Mesenchymal stem cell (in vitro differentiated cells and primary cell): ENCODE measurements at regions not wholly inside any gene's neighbourhood (a gene's known extent, or its start where the extent isn't known, plus 50 kb on each side); places are given as distances from the start of the nearest gene placed in this dataset.

Source experiments
- DNase-seq: peaks from one replicate; pipeline ENCODE4 v3.0.0-alpha.2; 2013
- H2AFZ ChIP-seq: one replicate; pipeline ENCODE4 v1.6.1; 2013; ENCODE audit warnings: low read depth, mild to moderate bottlenecking, control low read depth, inconsistent platforms, low read length, moderate library complexity
- H2AK5ac ChIP-seq: 2 replicates; pipeline ENCODE4 v1.6.1; 2013; ENCODE audit warnings: low read length, moderate library complexity, mild to moderate bottlenecking, inconsistent platforms; ENCODE audit not compliant: severe bottlenecking
- H2BK120ac ChIP-seq: one replicate; pipeline ENCODE4 v1.6.1; 2013; ENCODE audit warnings: low read depth, mild to moderate bottlenecking, inconsistent platforms, low read length, moderate library complexity
- H2BK12ac ChIP-seq, 2 experiments: one replicate each; pipeline ENCODE4 v1.6.1; 2013; ENCODE audit warnings: inconsistent platforms in 2 of 2, low read length in 2 of 2, mild to moderate bottlenecking in 2 of 2, moderate library complexity in 2 of 2, control low read depth in 1 of 2
- H2BK15ac ChIP-seq: one replicate; pipeline ENCODE4 v1.6.1; 2013; ENCODE audit warnings: mild to moderate bottlenecking, low read depth, inconsistent platforms; ENCODE audit not compliant: poor library complexity, severe bottlenecking
- H2BK5ac ChIP-seq: 2 replicates; pipeline ENCODE4 v1.6.1; 2013; ENCODE audit warnings: low read depth, mild to moderate bottlenecking, low read length, control low read depth, inconsistent platforms; ENCODE audit not compliant: poor library complexity, severe bottlenecking
- H3K14ac ChIP-seq, 2 experiments: one replicate each; pipeline ENCODE4 v1.6.1; 2013; ENCODE audit warnings: inconsistent platforms in 2 of 2, low read length in 2 of 2, control low read depth in 1 of 2, mild to moderate bottlenecking in 1 of 2, moderate library complexity in 1 of 2
- H3K18ac ChIP-seq, 2 experiments: one replicate each; pipeline ENCODE4 v1.6.1; 2013; ENCODE audit warnings: inconsistent platforms in 2 of 2, low read length in 2 of 2, control low read depth in 1 of 2, low read depth in 1 of 2, mild to moderate bottlenecking in 1 of 2
- H3K23ac ChIP-seq, 2 experiments: one replicate each; pipeline ENCODE4 v1.6.1; 2013; ENCODE audit warnings: inconsistent platforms in 2 of 2, low read length in 2 of 2, mild to moderate bottlenecking in 2 of 2, moderate library complexity in 2 of 2, control low read depth in 1 of 2
- H3K27ac ChIP-seq: 2 replicates; pipeline ENCODE4 v1.5.1; 2013; ENCODE audit warnings: mild to moderate bottlenecking, moderate library complexity, low read length, control low read depth, inconsistent platforms; ENCODE audit not compliant: poor library complexity, severe bottlenecking
- H3K27me3 ChIP-seq, 2 experiments: 2 replicates each; pipeline versions ENCODE4 v1.6.1 to v1.7.0; 2013; ENCODE audit warnings: low read length in 2 of 2, mild to moderate bottlenecking in 2 of 2, moderate library complexity in 2 of 2, control low read depth in 1 of 2, inconsistent platforms in 1 of 2; ENCODE audit not compliant: control insufficient read depth in 1 of 2, insufficient read depth in 1 of 2
- H3K36me3 ChIP-seq, 2 experiments: 2 replicates each; pipeline versions ENCODE4 v1.6.1 to v1.7.0; 2013; ENCODE audit warnings: low read length in 2 of 2, control low read depth in 1 of 2, inconsistent platforms in 1 of 2, low read depth in 1 of 2, mild to moderate bottlenecking in 1 of 2; ENCODE audit not compliant: insufficient read depth in 2 of 2, control insufficient read depth in 1 of 2
- H3K4ac ChIP-seq, 2 experiments: one replicate each; pipeline ENCODE4 v1.6.1; 2013; ENCODE audit warnings: inconsistent platforms in 2 of 2, low read length in 2 of 2, mild to moderate bottlenecking in 2 of 2, moderate library complexity in 2 of 2, control low read depth in 1 of 2, low read depth in 1 of 2
- H3K4me1 ChIP-seq: 2 replicates; pipeline ENCODE4 v1.6.1; 2013; ENCODE audit warnings: low read depth, low read length, control low read depth; ENCODE audit not compliant: control insufficient read depth, insufficient read depth
- H3K4me2 ChIP-seq: 2 replicates; pipeline ENCODE4 v1.6.1; 2013; ENCODE audit warnings: low read length, mild to moderate bottlenecking, inconsistent platforms; ENCODE audit not compliant: poor library complexity, severe bottlenecking
- H3K4me3 ChIP-seq, 2 experiments: 2 replicates each; pipeline versions ENCODE4 v1.5.1 to v1.7.0; 2013; ENCODE audit warnings: low read length in 2 of 2, mild to moderate bottlenecking in 2 of 2, control low read depth in 1 of 2, low read depth in 1 of 2; ENCODE audit not compliant: insufficient read depth in 1 of 2
- H3K79me1 ChIP-seq: replicated peaks from 2 replicates; pipeline ENCODE4 v1.6.1; 2013; ENCODE audit warnings: mild to moderate bottlenecking, control low read depth, low read length, inconsistent platforms; ENCODE audit not compliant: poor library complexity, severe bottlenecking
- H3K9ac ChIP-seq: 2 replicates; pipeline ENCODE4 v1.7.0; 2013; ENCODE audit warnings: mild to moderate bottlenecking, low read length, moderate library complexity
- H3K9me3 ChIP-seq: 2 replicates; pipeline ENCODE4 v1.7.0; 2013; ENCODE audit warnings: mild to moderate bottlenecking, low read length; ENCODE audit not compliant: control insufficient read depth
- H4K8ac ChIP-seq: one replicate; pipeline ENCODE4 v1.6.1; 2013; ENCODE audit warnings: inconsistent platforms, mild to moderate bottlenecking, low read length, moderate library complexity
- H4K91ac ChIP-seq: one replicate; pipeline ENCODE4 v1.6.1; 2013; ENCODE audit warnings: mild to moderate bottlenecking, low read length, inconsistent platforms
- WGBS: methylation state at CpG from one replicate; pipeline ENCODE4 v1.1.7; 2013; ENCODE audit warnings: mixed read lengths; 5-methylcytosine and 5-hydroxymethylcytosine counted together

DNA sequence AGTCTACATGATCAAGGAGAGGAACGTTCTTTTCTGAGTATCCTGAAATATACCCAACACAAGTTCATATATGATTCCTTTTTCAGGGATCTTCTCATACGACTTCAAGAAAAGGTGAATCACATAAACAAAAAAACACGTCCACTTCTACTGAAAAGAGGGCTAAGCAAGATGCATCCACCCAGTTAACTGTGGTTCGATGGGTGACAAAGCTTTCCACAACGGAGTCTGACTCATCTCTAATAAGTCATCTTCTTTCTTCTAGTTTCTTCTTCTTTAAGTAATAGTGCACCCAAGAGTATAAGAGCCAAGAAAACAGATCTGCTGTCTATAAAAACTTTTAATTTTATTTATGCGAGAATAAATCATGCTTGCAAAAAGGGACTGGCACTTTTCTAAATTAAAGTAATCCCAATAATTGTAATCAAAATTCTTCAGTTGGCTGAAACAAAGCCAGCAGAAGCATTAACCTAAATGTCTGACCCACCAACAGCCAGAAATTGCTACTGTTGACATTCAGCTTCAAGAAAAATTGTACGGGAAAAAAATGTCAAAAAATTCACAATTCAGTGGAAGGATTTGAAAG, 146.9 kb upstream of the ANK3 start:
- Histone ChIP-seq H3K4ac (no peak overlapping the region), H3K4me1 (no peaks in the 10 kb centered on the region), H3K23ac (no peak overlapping the region), H2BK120ac (no peak overlapping the region), H3K4me3 (no peak overlapping the region), H3K9ac (no peak overlapping the region), H3K18ac (no peak overlapping the region), H2BK12ac (no peak overlapping the region), H3K36me3 (no peaks in the 10 kb centered on the region), H4K91ac (no peak overlapping the region), H4K8ac (no peak overlapping the region), H3K14ac (no peak overlapping the region), H3K27me3 (no peaks in the 10 kb centered on the region), H2BK5ac (no peak overlapping the region), H2AFZ (no peak overlapping the region), H3K9me3 (no peaks in the 10 kb centered on the region), H2AK5ac (no peak overlapping the region), H3K4me2 (no peak overlapping the region), H3K27ac (no peak overlapping the region), H3K79me1 (peaks cover 2% of the 10 kb centered on the region), H2BK15ac (no peak overlapping the region)
- WGBS, result 41% methylated on average over 5 of the region's 7 CpGs
- peak; percentile 42 for DNase-seq

DNA sequence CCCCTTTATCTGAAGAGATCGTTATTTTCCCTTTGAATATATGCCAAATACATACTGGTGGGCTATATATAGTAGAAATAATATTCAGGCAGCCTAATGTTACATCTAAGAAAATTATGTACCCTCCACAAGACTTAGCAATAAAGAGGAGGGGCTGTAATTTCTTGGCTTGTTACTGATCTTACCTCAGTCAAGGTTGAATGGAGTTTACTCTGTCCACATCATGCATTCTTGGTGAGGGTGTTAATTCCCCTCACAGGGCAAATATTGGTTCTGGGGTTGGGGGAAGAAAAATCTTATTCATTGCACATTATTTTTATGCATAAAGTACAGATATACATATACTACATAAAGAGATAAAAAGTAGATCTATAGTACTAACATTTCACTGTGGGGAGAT, 145.8 kb upstream of the ANK3 start:
- Histone ChIP-seq H3K9me3 (no peaks in the 10 kb centered on the region), H3K27ac (no peak overlapping the region), H3K23ac (no peak overlapping the region), H2BK120ac (no peak overlapping the region), H4K91ac (no peak overlapping the region), H3K4ac (no peak overlapping the region), H3K9ac (no peak overlapping the region), H3K18ac (no peak overlapping the region), H3K4me1 (no peaks in the 10 kb centered on the region), H2AFZ (no peak overlapping the region), H3K36me3 (no peaks in the 10 kb centered on the region), H3K14ac (no peak overlapping the region), H2BK12ac (no peak overlapping the region), H4K8ac (no peak overlapping the region), H2AK5ac (no peak overlapping the region), H3K4me2 (no peak overlapping the region), H3K4me3 (no peak overlapping the region), H3K79me1 (peaks cover 4% of the 10 kb centered on the region), H2BK5ac (no peak overlapping the region), H3K27me3 (no peaks in the 10 kb centered on the region), H2BK15ac (no peak overlapping the region)
- DNase-seq, result no peak
- no CpG with 5 or more reads among the region's 1 CpG for WGBS

DNA sequence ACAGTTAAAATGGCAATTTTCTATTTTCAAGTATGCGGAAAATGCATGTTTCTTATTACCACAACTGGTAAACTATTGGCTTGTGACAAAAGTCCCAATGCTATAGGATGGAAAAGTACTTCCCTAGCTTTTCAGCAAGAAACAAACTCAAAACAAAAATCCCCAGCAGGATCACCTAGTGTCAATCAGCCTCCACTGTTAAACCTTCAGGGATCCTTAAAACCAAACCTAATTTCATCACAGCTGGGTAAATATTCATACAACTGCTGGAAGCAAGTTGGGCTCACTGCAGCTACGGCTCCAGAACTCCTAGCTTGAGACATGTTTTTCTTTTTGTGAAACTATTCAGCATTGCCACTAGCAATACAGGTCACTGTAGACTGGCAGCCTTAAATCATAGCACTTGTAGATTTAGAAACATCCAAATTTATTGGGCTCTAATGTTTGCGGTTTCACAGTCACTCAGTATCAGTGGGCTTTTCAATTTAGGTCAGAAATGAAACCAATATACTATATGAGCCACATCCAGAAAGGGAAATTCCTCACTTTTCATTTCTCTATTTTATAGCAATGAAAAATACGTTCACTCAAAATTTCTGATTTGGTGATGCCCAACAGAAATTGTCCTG, 145.2 kb upstream of the ANK3 start:
- no peaks in the 10 kb centered on the region for H3K4me1 ChIP-seq
- H2BK5ac ChIP-seq, result no peak overlapping the region
- no peak overlapping the region for H3K14ac ChIP-seq
- DNase-seq, result no peak
- no peaks in the 10 kb centered on the region for H3K27me3 ChIP-seq
- H3K9me3 ChIP-seq, result no peaks in the 10 kb centered on the region
- no peak overlapping the region for H2BK15ac ChIP-seq
- H3K23ac ChIP-seq, result no peak overlapping the region
- H3K79me1 ChIP-seq, result peaks cover 5% of the 10 kb centered on the region
- H4K91ac ChIP-seq, result no peak overlapping the region
- no peak overlapping the region for H3K4ac ChIP-seq
- H3K4me3 ChIP-seq, result no peak overlapping the region
- H3K4me2 ChIP-seq, result no peak overlapping the region
- no peak overlapping the region for H3K27ac ChIP-seq
- no peak overlapping the region for H2AFZ ChIP-seq
- no peak overlapping the region for H3K18ac ChIP-seq
- no peak overlapping the region for H3K9ac ChIP-seq
- H2BK12ac ChIP-seq, result no peak overlapping the region
- 96% methylated on average over 4 of the region's 4 CpGs for WGBS
- no peak overlapping the region for H2BK120ac ChIP-seq
- no peak overlapping the region for H2AK5ac ChIP-seq
- H4K8ac ChIP-seq, result no peak overlapping the region
- no peaks in the 10 kb centered on the region for H3K36me3 ChIP-seq

DNA sequence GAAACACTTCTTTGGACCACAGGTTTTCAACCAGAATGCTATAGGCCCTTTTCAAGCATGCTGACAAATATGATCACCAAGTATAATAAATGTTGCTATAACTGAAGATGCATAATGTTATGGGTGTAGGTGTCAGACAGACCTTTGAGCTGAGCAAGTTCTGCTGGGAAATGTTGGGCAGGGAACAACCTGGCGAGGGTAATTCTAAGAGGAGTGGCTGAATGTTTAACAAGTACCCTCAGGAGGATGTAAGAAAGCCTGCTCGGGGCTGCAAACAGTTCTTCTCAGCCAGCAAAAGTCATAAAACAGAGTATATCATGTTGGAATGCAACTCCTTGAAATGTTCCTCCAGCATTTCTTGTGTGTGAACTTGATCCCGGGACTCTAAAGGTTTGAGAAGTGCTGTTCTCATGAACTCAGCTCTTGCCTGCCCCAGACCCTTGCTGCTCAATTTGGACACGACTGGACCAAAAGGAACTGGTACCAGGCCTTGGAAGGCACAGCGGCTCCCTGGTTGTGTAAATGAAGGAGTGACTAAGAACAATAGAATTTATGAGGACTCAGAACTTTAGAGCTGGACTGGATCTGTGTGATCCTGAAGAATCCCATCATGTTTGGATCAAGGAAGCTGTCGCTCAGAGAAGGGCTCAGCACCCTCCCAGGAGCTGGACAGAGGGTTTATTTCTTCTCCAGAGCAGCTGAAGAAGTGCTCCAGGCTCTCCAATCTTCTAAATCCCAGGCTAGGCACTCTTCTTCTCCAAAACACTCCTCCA, 143.2 kb upstream of the ANK3 start:
- DNase-seq, result no peak
- peaks cover 6% of the 10 kb centered on the region for H3K79me1 ChIP-seq

More for the DNA sequence above, 143.2 kb upstream of the ANK3 start:
- Histone ChIP-seq H2BK5ac (no peak overlapping the region), H3K23ac (no peak overlapping the region), H3K14ac (no peak overlapping the region), H3K36me3 (no peaks in the 10 kb centered on the region), H3K4ac (no peak overlapping the region), H4K8ac (no peak overlapping the region), H3K18ac (no peak overlapping the region), H3K4me2 (no peak overlapping the region), H4K91ac (no peak overlapping the region), H2AFZ (no peak overlapping the region), H3K9ac (no peak overlapping the region), H3K9me3 (no peaks in the 10 kb centered on the region), H2AK5ac (no peak overlapping the region), H2BK15ac (no peak overlapping the region), H3K27ac (no peak overlapping the region), H3K4me3 (no peak overlapping the region), H2BK120ac (no peak overlapping the region), H3K27me3 (no peaks in the 10 kb centered on the region), H3K4me1 (no peaks in the 10 kb centered on the region), H2BK12ac (no peak overlapping the region)
- 75% methylated on average over 5 of the region's 6 CpGs for WGBS
